ENCODE measurements at regions not wholly inside any gene's neighbourhood (a gene's known extent, or its start where the extent isn't known, plus 50 kb on each side); places are given as distances from the start of the nearest gene placed in this dataset.

- TF ChIP-seq CTCF (IDR thresholded peaks at IDR 0.05) (no peak), POLR2A (IDR thresholded peaks at IDR 0.05) (no peak), EP300 (IDR thresholded peaks at IDR 0.05) (no peak), POLR2AphosphoS5 (IDR thresholded peaks at IDR 0.05) (no peak)
Measured at GRCh38 chr2:111239581-111240249, 119.0 kb downstream of the BCL2L11 start.

All from gastroesophageal sphincter (tissue), 3 donors.